Adipocyte (in vitro differentiated cells): ENCODE measurements at regions not wholly inside any gene's neighbourhood (a gene's known extent, or its start where the extent isn't known, plus 50 kb on each side); places are given as distances from the start of the nearest gene placed in this dataset.

Experiments
- DNase-seq: peaks from one replicate; pipeline ENCODE4 v3.0.0-alpha.2; 2015; ENCODE audit warnings: low read depth
- H3K27me3 ChIP-seq: replicated peaks from 2 replicates; pipeline ENCODE4 v1.7.0; 2013; ENCODE audit warnings: mild to moderate bottlenecking, low read length, moderate library complexity; ENCODE audit not compliant: control insufficient read depth, insufficient read depth
- H3K36me3 ChIP-seq: 2 replicates; pipeline ENCODE4 v1.7.0; 2013; ENCODE audit warnings: low read length, mild to moderate bottlenecking, moderate library complexity; ENCODE audit not compliant: control insufficient read depth, insufficient read depth, severe bottlenecking
- H3K4me1 ChIP-seq: 2 replicates; pipeline ENCODE4 v1.7.0; 2013; ENCODE audit warnings: mild to moderate bottlenecking, low read length, moderate library complexity; ENCODE audit not compliant: control insufficient read depth, insufficient read depth
- H3K4me3 ChIP-seq: 2 replicates; pipeline ENCODE4 v1.7.0; 2013; ENCODE audit warnings: mild to moderate bottlenecking, low read length, moderate library complexity
- H3K9ac ChIP-seq: 2 replicates; pipeline ENCODE4 v1.7.0; 2013; ENCODE audit warnings: mild to moderate bottlenecking, low read length, moderate library complexity
- H3K9me3 ChIP-seq: 2 replicates; pipeline ENCODE4 v1.7.0; 2013; ENCODE audit warnings: mild to moderate bottlenecking, low read length, moderate library complexity; ENCODE audit not compliant: control insufficient read depth

DNA sequence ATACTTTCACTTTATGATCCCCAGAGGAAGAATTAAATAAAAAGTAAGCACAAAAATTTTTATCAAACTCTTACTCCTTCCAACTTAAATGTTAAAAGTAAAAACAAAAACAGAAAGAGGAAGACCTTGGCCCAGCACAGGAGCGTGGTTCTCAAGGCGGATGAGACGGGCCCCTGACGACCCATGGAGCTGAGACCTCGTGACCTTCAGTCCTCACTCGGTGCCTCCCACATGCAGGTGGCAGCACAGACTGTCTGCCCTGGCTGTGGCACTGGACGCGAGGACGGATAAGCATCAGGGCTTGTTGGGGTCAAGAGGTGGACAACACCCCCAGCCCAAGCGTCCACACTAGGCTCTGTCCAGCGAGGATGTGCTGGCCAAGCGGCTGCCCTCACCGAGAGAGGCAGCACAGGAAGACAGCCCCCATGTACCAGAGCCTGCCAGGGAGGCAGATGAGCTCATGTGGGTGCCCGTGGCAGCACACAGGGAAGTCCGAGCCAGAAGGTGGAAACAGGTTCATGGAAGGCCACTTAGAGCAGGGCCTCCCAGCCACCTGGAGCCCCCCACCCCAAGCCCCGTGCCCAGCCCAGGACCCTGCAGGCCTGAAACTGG is 1389.8 kb downstream of the TBC1D22A start:
- DNase-seq: no peak

DNA sequence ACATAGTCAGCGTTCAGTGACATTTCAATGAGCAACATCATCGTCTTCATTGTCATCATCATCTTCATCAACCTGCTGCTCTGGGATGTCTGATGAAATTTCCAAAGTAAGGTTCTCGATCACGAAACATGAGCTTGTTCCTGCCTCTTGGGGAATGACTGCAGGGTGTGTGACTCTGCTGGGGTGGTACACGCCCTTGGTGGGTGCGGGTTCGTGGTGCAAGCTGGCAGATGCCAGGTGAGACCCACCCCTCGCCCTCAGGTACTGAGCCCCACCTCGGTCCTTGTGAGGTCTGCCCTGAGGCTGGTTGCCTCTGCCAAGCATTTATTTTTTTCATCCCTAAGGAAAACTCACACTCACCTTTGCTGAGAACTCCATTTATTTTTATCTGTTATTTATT is 1389.2 kb downstream of the TBC1D22A start:
- DNase-seq: no peak

More for the DNA sequence above, 1389.8 kb downstream of the TBC1D22A start:
- H3K36me3 ChIP-seq: no peaks in the 10 kb centered on the region
- H3K27me3 ChIP-seq: peaks cover 6% of the 10 kb centered on the region
- H3K9me3 ChIP-seq: no peaks in the 10 kb centered on the region
- no peak overlapping the region for H3K9ac ChIP-seq
- H3K4me1 ChIP-seq: no peaks in the 10 kb centered on the region
- H3K4me3 ChIP-seq: no peak overlapping the region

DNA sequence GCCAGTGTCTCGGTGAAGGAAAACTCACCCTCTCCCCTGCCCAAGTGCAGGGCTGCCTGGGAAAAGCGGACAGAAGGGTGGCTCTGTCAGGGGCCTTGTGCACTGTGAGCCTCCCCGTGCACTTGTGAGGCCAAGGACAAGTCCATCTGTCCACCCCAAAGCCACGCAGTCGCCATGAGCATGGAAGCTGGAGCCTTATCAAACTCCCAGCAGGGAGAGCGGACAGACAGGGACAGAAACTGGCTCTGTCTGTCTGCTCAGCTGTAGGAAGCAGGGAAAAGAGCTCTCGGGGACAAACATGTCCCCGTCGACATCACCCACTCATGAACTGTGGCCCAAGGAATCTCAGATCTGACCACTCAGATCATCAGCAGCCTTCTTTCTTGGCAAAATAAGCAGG is 1385.4 kb downstream of the TBC1D22A start:
- no peak overlapping the region for H3K4me3 ChIP-seq
- H3K27me3 ChIP-seq: peaks cover 6% of the 10 kb centered on the region
- H3K4me1 ChIP-seq: no peaks in the 10 kb centered on the region
- peaks cover 6% of the 10 kb centered on the region for H3K9me3 ChIP-seq
- H3K36me3 ChIP-seq: no peaks in the 10 kb centered on the region
- no peak overlapping the region for H3K9ac ChIP-seq
- DNase-seq: no peak

More for the DNA sequence above, 1389.2 kb downstream of the TBC1D22A start:
- Histone ChIP-seq H3K27me3 (peaks cover 6% of the 10 kb centered on the region), H3K4me3 (no peak overlapping the region), H3K9ac (no peak overlapping the region), H3K9me3 (no peaks in the 10 kb centered on the region), H3K36me3 (no peaks in the 10 kb centered on the region), H3K4me1 (no peaks in the 10 kb centered on the region)

DNA sequence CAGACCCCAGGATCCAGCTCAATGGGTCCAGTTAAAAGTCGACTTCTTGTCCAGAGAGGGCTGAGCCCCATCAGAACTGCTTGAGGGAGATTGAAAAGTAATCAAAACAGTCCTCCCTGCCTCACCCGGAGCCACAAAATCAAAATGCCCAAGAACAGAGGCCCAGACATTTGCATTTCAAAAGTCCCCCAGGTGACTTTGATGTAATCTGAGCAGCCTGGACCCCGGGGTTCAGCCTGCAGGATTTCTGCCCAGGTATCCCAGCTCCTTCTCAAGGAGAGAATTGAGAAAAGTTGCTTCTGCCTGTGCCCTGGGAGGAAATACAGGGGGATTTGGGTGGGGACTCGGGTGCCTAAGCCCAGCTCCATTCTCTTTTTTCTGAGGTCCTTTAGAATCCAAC is 1385.0 kb downstream of the TBC1D22A start:
- Histone ChIP-seq H3K4me3 (no peak overlapping the region), H3K9me3 (peaks cover 7% of the 10 kb centered on the region), H3K4me1 (no peaks in the 10 kb centered on the region), H3K27me3 (peaks cover 6% of the 10 kb centered on the region), H3K36me3 (no peaks in the 10 kb centered on the region), H3K9ac (no peak overlapping the region)
- DNase-seq: no peak

DNA sequence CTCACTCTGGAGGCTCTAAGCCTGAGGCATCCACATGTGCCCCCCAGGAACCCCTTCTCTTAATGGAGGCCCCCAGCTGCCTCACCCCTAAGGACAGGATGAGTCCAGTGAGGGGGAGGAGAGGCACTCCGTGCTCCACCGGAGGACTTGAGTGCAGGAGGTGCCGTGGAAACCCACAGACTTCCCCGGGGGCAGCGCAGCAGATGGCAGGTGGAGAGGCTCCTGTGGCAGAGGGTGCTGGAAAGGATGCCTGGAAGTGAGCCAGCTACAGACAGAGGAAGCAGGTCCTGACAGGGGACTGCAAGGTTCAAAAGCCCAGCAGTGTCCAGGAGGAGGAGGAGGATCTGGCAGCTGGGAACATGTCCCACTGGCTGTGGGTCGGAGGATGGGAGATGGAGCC is 1384.0 kb downstream of the TBC1D22A start:
- Histone ChIP-seq H3K27me3 (peaks cover 6% of the 10 kb centered on the region), H3K4me1 (no peaks in the 10 kb centered on the region)

DNA sequence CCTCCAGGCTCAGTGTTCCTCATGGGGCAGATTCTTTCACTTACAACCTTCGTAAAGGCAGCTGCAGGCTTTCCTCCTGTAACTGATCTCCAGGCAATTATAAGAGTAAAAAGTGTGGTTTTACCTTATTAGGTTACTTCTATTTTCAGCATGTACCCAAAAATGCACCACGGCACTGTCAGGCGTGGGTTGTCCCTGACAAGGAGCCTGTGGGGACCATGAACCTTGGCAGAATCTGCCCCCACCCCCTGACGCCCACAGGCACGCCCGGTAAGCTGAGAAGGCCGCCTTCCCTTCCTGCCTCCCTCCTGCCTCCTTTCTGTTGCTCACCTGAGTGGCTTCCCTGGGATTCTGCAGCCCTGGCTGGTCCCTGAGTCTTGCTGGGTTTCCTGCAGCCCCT is 1383.3 kb downstream of the TBC1D22A start:
- Histone ChIP-seq H3K9me3 (peaks cover 7% of the 10 kb centered on the region), H3K36me3 (no peaks in the 10 kb centered on the region), H3K4me1 (no peaks in the 10 kb centered on the region), H3K9ac (no peak overlapping the region), H3K4me3 (no peak overlapping the region), H3K27me3 (peaks cover 6% of the 10 kb centered on the region)
- no peak for DNase-seq

More for the DNA sequence above, 1384.0 kb downstream of the TBC1D22A start:
- DNase-seq: no peak
- peaks cover 7% of the 10 kb centered on the region for H3K9me3 ChIP-seq
- no peak overlapping the region for H3K4me3 ChIP-seq
- H3K9ac ChIP-seq: no peak overlapping the region
- H3K36me3 ChIP-seq: no peaks in the 10 kb centered on the region

DNA sequence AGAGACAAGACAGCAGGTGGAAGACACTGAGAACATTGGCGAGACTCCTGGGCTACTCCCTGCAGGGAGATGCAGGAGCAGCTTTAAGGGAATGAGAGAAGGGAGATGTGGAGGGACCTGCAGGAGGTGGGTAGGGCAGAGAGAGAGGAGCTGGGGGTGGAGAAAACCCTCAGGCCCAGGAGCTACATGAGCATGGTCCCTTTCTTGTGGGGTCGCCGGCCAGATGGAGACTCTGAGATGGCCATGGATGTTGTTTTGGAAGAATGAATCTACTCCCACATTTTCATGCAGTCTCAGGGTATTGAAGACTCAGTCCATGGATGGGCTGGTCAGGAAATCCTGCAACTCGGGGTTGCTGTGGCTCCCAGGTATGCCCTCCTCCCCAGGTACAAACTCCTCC is 1381.9 kb downstream of the TBC1D22A start:
- no peak for DNase-seq
- H3K36me3 ChIP-seq: no peaks in the 10 kb centered on the region
- H3K9me3 ChIP-seq: peaks cover 7% of the 10 kb centered on the region
- peaks cover 6% of the 10 kb centered on the region for H3K27me3 ChIP-seq
- no peak overlapping the region for H3K9ac ChIP-seq
- H3K4me3 ChIP-seq: no peak overlapping the region
- no peaks in the 10 kb centered on the region for H3K4me1 ChIP-seq

DNA sequence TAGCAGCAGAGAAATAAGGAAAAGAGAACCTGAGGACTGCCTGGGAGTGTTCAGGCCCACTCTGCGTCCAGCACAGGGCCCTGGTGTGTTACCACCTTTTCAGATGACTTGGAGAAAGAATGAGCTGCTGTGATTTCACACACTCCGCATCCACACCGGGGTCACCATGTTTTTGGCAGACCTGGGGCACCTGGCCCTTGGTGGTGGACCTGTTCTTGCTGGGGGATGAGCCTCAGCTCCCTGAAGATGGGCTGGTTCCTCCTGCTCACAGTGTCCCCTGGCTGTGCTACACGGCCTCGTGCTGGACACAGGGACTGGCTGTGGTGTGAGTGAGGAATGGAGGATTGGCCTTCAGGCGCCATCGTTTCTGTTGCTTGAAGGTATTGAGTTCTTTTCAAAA is 1381.4 kb downstream of the TBC1D22A start:
- H3K9me3 ChIP-seq: peaks cover 7% of the 10 kb centered on the region
- no peak for DNase-seq
- H3K4me3 ChIP-seq: no peak overlapping the region
- no peaks in the 10 kb centered on the region for H3K4me1 ChIP-seq
- H3K9ac ChIP-seq: no peak overlapping the region
- peaks cover 6% of the 10 kb centered on the region for H3K27me3 ChIP-seq
- H3K36me3 ChIP-seq: no peaks in the 10 kb centered on the region

DNA sequence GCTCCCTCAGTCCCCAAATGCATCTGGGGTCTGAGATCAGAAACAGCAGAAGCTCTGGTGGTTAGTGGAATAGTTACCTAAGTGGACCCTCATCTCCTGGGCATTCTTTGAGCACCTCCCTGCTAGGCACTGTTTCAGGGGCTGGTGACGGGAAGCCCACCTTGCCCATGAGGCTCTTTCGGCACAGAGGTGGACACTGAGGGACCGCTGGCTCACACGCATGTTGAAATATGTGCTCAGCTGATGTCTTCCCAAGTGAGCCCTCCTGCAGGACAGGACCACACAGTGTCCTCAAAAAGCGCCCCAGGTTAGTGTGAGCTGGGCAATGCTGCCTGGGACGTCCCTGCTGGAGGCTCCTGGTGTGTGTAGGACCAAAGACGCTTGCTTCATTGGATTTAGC is 1379.9 kb downstream of the TBC1D22A start:
- Histone ChIP-seq H3K4me3 (no peak overlapping the region), H3K4me1 (no peaks in the 10 kb centered on the region), H3K9me3 (peaks cover 7% of the 10 kb centered on the region), H3K27me3 (no peaks in the 10 kb centered on the region), H3K9ac (no peak overlapping the region), H3K36me3 (no peaks in the 10 kb centered on the region)
- DNase-seq: no peak

DNA sequence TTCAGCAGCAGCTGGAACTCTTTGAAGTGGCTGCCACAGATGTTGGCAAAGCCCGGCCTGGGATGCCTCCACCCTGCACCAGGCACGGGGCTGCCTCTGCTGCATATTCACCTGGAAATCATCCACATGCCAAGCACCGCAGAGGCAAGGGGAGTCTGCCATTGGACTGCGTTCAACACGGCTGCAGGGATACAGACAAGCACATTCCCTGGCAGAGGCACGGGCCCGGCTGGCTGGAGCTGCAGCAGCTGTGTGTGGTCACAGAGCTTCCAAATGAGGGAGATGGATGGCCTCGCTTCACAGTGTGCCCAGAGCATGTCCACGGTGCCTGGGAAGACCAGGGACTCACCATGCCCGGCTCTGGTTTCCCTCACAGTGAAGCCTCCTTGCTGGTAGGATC is 1378.9 kb downstream of the TBC1D22A start:
- no peaks in the 10 kb centered on the region for H3K27me3 ChIP-seq
- H3K4me1 ChIP-seq: no peaks in the 10 kb centered on the region
- H3K4me3 ChIP-seq: no peak overlapping the region
- no peak overlapping the region for H3K9ac ChIP-seq
- no peak for DNase-seq
- no peaks in the 10 kb centered on the region for H3K36me3 ChIP-seq
- H3K9me3 ChIP-seq: peaks cover 7% of the 10 kb centered on the region

DNA sequence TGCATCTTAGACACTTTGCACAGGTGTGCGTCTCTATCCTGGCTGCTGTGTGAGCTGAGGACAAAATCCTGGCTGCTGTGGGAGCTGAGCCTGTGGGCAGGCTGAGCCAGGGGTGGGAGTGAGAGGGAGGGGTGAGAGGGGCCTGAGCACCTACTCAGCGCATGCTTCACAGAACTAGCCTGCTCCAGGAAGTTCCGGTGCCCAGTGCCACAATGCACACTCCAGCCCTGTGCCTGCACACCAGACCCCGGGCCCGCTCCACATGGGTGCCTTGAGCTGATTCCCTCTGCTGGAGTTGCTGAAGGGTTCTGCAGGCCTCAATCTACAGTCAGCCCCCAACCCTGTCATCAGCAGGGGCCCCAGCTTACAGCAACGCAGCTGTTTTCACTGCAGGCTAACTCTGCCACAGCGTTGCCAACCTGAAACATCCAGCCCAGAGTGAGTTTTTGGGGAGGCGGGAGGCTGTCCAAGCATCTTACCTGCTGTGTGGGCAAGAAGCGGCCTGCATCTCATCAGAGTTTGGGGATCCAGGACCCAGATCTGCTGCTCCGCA is 1377.9 kb downstream of the TBC1D22A start:
- H3K27me3 ChIP-seq: no peaks in the 10 kb centered on the region
- no peak overlapping the region for H3K9ac ChIP-seq
- no peak for DNase-seq

DNA sequence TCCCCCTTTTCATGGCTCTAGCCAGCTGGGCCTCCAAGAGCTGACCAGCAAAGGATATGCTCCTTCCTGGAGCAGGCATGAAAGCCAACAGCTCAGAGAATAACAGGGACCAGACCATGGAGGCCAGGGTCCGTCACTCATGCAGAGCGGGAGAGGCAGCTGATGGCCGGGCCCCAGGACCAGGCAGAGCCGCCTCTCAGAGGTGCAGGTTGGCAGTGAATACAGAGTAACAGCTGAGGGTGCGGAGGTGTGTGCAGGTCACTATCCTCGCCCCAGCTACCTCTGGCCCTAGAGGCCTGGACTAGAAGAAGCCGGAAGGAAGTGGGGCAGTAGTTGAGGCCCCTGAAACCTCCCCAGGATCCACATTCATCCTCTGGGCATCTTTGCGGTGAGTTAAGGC is 1377.3 kb downstream of the TBC1D22A start:
- Histone ChIP-seq H3K9me3 (peaks cover 10% of the 10 kb centered on the region), H3K9ac (no peak overlapping the region), H3K36me3 (no peaks in the 10 kb centered on the region), H3K4me1 (no peaks in the 10 kb centered on the region), H3K27me3 (no peaks in the 10 kb centered on the region), H3K4me3 (no peak overlapping the region)
- no peak for DNase-seq

More for the DNA sequence above, 1377.9 kb downstream of the TBC1D22A start:
- Histone ChIP-seq H3K9me3 (peaks cover 7% of the 10 kb centered on the region), H3K4me3 (no peak overlapping the region), H3K4me1 (no peaks in the 10 kb centered on the region), H3K36me3 (no peaks in the 10 kb centered on the region)
